ENCODE measurements at regions not wholly inside any gene's neighbourhood (a gene's known extent, or its start where the extent isn't known, plus 50 kb on each side); places are given as distances from the start of the nearest gene placed in this dataset.

DNA sequence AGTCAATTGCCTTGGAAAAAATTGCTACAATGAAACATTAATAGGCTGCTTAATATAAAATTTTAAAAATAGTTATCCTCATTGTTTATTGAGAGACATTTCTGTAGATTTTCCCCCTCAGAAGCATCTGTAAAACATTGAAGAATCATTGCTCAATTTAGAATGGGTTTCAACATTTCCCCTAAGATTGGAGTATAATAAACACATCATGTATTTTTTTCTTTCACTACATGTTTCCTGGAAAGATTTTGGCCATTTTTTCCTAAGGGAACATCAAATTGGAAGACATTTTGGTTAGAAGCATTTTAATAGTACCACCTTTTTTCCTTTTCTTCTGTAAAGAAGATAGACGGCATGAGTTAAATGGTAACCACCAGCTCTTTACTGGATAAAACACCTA, 443.2 kb upstream of the SPHKAP start:
- H3K27ac ChIP-seq (ENCODE audit: low read depth in 1 of 2, low read length in 2 of 2) = no peak overlapping the region
- H3K4me1 ChIP-seq (ENCODE audit: control insufficient read depth in 4 of 4, insufficient read depth in 4 of 4, low read length in 3 of 4) = no peaks in the 10 kb centered on the region
- DNase-seq (ENCODE audit: low spot score) = no peak
- H3K27me3 ChIP-seq (ENCODE audit: control insufficient read depth in 4 of 4, insufficient read depth in 4 of 4, low read length in 3 of 4) = peaks cover 0 to 2% (median 0%) of the 10 kb centered on the region in 4 donors
- no peaks in the 10 kb centered on the region for H3K36me3 ChIP-seq (ENCODE audit: control insufficient read depth in 4 of 4, insufficient read depth in 3 of 4, low read depth in 1 of 4, low read length in 3 of 4)
- H3K9ac ChIP-seq (ENCODE audit: low read depth in 1 of 2, low read length in 2 of 2) = no peak overlapping the region
- no peak overlapping the region for H3K4me3 ChIP-seq (ENCODE audit: low read depth in 1 of 3, low read length in 3 of 3)
- 88% methylated on average over 1 of the region's 1 CpG for WGBS
- H3K9me3 ChIP-seq (ENCODE audit: control insufficient read depth in 4 of 4, low read length in 3 of 4) = no peaks in the 10 kb centered on the region
- no peak for TF ChIP-seq HNF4G (IDR thresholded peaks at IDR 0.05)
- TF ChIP-seq NR2F2 (IDR thresholded peaks at IDR 0.05) = no peak
- TF ChIP-seq FOXA2 (IDR thresholded peaks at IDR 0.05) = no peak
- no peak for TF ChIP-seq EGR1 (IDR thresholded peaks at IDR 0.05; ENCODE audit: low read depth in 2 of 2)
- TF ChIP-seq, protein P1, sequence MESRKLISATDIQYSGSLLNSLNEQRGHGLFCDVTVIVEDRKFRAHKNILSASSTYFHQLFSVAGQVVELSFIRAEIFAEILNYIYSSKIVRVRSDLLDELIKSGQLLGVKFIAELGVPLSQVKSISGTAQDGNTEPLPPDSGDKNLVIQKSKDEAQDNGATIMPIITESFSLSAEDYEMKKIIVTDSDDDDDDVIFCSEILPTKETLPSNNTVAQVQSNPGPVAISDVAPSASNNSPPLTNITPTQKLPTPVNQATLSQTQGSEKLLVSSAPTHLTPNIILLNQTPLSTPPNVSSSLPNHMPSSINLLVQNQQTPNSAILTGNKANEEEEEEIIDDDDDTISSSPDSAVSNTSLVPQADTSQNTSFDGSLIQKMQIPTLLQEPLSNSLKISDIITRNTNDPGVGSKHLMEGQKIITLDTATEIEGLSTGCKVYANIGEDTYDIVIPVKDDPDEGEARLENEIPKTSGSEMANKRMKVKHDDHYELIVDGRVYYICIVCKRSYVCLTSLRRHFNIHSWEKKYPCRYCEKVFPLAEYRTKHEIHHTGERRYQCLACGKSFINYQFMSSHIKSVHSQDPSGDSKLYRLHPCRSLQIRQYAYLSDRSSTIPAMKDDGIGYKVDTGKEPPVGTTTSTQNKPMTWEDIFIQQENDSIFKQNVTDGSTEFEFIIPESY (IDR thresholded peaks at IDR 0.05) = no peak
- no peak for TF ChIP-seq JUND (IDR thresholded peaks at IDR 0.05)

DNA sequence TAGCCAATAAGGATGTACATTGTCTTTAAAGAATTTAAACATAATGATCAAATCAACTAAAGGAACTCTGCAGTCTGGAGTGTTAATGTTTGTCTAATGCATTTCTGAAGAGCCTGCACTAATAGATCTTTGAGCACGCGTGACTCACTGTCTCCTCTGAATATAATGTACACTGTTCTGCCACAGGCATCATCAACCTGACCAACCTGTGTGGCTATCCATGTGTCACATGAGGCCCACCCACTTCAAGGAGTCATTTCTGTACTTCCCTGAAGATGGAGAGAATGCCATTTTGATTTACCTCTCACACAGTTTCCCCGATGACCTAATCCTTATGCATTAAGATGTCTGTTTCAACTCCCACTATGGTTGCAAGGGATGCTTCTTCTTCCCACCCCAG, 434.0 kb upstream of the SPHKAP start:
- TF ChIP-seq YY1 (IDR thresholded peaks at IDR 0.05) = no peak
- no peak for TF ChIP-seq EGR1 (IDR thresholded peaks at IDR 0.05; ENCODE audit: low read depth in 2 of 2)
- TF ChIP-seq GABPA (IDR thresholded peaks at IDR 0.05 in 1 of 2, conservative IDR thresholded peaks at IDR 0.05 in 1 of 2) = no peak
- TF ChIP-seq TAF1 (conservative IDR thresholded peaks at IDR 0.05) = no peak
- TF ChIP-seq SP1 (IDR thresholded peaks at IDR 0.05) = no peak
- TF ChIP-seq FOXA1 (IDR thresholded peaks at IDR 0.05) = no peak
- TF ChIP-seq HNF4G (IDR thresholded peaks at IDR 0.05) = no peak
- TF ChIP-seq FOXA2 (IDR thresholded peaks at IDR 0.05) = no peak
- no peak for TF ChIP-seq NR2F2 (IDR thresholded peaks at IDR 0.05)
- TF ChIP-seq RXRA (IDR thresholded peaks at IDR 0.05) = no peak
- TF ChIP-seq, protein P2, sequence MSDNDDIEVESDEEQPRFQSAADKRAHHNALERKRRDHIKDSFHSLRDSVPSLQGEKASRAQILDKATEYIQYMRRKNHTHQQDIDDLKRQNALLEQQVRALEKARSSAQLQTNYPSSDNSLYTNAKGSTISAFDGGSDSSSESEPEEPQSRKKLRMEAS (IDR thresholded peaks at IDR 0.05) = no peak
- TF ChIP-seq, protein P1 (IDR thresholded peaks at IDR 0.05) = no peak
- TF ChIP-seq, protein P3, sequence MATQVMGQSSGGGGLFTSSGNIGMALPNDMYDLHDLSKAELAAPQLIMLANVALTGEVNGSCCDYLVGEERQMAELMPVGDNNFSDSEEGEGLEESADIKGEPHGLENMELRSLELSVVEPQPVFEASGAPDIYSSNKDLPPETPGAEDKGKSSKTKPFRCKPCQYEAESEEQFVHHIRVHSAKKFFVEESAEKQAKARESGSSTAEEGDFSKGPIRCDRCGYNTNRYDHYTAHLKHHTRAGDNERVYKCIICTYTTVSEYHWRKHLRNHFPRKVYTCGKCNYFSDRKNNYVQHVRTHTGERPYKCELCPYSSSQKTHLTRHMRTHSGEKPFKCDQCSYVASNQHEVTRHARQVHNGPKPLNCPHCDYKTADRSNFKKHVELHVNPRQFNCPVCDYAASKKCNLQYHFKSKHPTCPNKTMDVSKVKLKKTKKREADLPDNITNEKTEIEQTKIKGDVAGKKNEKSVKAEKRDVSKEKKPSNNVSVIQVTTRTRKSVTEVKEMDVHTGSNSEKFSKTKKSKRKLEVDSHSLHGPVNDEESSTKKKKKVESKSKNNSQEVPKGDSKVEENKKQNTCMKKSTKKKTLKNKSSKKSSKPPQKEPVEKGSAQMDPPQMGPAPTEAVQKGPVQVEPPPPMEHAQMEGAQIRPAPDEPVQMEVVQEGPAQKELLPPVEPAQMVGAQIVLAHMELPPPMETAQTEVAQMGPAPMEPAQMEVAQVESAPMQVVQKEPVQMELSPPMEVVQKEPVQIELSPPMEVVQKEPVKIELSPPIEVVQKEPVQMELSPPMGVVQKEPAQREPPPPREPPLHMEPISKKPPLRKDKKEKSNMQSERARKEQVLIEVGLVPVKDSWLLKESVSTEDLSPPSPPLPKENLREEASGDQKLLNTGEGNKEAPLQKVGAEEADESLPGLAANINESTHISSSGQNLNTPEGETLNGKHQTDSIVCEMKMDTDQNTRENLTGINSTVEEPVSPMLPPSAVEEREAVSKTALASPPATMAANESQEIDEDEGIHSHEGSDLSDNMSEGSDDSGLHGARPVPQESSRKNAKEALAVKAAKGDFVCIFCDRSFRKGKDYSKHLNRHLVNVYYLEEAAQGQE (IDR thresholded peaks at IDR 0.05) = no peak
- TF ChIP-seq, protein P4, sequence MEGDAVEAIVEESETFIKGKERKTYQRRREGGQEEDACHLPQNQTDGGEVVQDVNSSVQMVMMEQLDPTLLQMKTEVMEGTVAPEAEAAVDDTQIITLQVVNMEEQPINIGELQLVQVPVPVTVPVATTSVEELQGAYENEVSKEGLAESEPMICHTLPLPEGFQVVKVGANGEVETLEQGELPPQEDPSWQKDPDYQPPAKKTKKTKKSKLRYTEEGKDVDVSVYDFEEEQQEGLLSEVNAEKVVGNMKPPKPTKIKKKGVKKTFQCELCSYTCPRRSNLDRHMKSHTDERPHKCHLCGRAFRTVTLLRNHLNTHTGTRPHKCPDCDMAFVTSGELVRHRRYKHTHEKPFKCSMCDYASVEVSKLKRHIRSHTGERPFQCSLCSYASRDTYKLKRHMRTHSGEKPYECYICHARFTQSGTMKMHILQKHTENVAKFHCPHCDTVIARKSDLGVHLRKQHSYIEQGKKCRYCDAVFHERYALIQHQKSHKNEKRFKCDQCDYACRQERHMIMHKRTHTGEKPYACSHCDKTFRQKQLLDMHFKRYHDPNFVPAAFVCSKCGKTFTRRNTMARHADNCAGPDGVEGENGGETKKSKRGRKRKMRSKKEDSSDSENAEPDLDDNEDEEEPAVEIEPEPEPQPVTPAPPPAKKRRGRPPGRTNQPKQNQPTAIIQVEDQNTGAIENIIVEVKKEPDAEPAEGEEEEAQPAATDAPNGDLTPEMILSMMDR (IDR thresholded peaks at IDR 0.05; ENCODE audit: low read depth, low read length, missing input control) = no peak
- DNase-seq (ENCODE audit: low spot score) = no peak
- Histone ChIP-seq H3K4me3 (ENCODE audit: low read depth in 1 of 3, low read length in 3 of 3) (no peak overlapping the region), H3K27me3 (ENCODE audit: control insufficient read depth in 4 of 4, insufficient read depth in 4 of 4, low read length in 3 of 4) (no peaks in the 10 kb centered on the region), H3K9ac (ENCODE audit: low read depth in 1 of 2, low read length in 2 of 2) (no peak overlapping the region), H3K27ac (ENCODE audit: low read depth in 1 of 2, low read length in 2 of 2) (no peak overlapping the region), H3K36me3 (ENCODE audit: control insufficient read depth in 4 of 4, insufficient read depth in 3 of 4, low read depth in 1 of 4, low read length in 3 of 4) (no peaks in the 10 kb centered on the region), H3K9me3 (ENCODE audit: control insufficient read depth in 4 of 4, low read length in 3 of 4) (no peaks in the 10 kb centered on the region), H3K4me1 (ENCODE audit: control insufficient read depth in 4 of 4, insufficient read depth in 4 of 4, low read length in 3 of 4) (no peaks in the 10 kb centered on the region)
- 96% methylated on average over 3 of the region's 3 CpGs for WGBS

Data from liver (tissue), 8 donors.